Lung (tissue), 11 donors: ENCODE measurements at regions not wholly inside any gene's neighbourhood (a gene's known extent, or its start where the extent isn't known, plus 50 kb on each side); places are given as distances from the start of the nearest gene placed in this dataset.

ENCODE experiments used
- ATAC-seq: fragments of 200-7000 bp; cut with Tn5 transposase; one replicate; pipeline ENCODE4 v1.9.1; 2020; ENCODE audit warnings: moderate number of reproducible peaks; ENCODE audit not compliant: insufficient read depth, low FRiP score
- DNase-seq, 3 donors: peaks; one replicate each; pipeline ENCODE4 v3.0.0-alpha.2; 2013 to 2017
- H3K27ac ChIP-seq, 2 donors: one replicate each; pipeline ENCODE4 v1.5.1; 2013; ENCODE audit warnings: mild to moderate bottlenecking in 2 of 2, moderate library complexity in 2 of 2, control low read depth in 1 of 2, inconsistent platforms in 1 of 2, low read depth in 1 of 2, low read length in 1 of 2
- H3K27me3 ChIP-seq, 3 donors: one replicate each; pipeline ENCODE4 v1.5.1; 2013; ENCODE audit warnings: low read length in 2 of 3; ENCODE audit not compliant: control insufficient read depth in 3 of 3, insufficient read depth in 3 of 3
- H3K36me3 ChIP-seq, 4 donors: one replicate each; pipeline ENCODE4 v1.5.1; 2013; ENCODE audit warnings: low read length in 4 of 4, mild to moderate bottlenecking in 1 of 4, moderate library complexity in 1 of 4; ENCODE audit not compliant: control insufficient read depth in 4 of 4, insufficient read depth in 4 of 4
- H3K4me1 ChIP-seq, 5 donors: one replicate each; pipeline ENCODE4 v1.5.1; 2013; ENCODE audit warnings: low read length in 5 of 5, mild to moderate bottlenecking in 2 of 5, moderate library complexity in 1 of 5; ENCODE audit not compliant: control insufficient read depth in 5 of 5, insufficient read depth in 5 of 5
- H3K4me3 ChIP-seq: one replicate; pipeline ENCODE4 v1.5.1; 2013; ENCODE audit warnings: mild to moderate bottlenecking, control low read depth, moderate library complexity
- H3K9ac ChIP-seq, 2 donors: one replicate each; pipeline ENCODE4 v1.5.1; 2013; ENCODE audit warnings: low read length in 2 of 2, control low read depth in 1 of 2; ENCODE audit not compliant: insufficient read depth in 1 of 2
- H3K9me3 ChIP-seq, 4 donors: one replicate each; pipeline ENCODE4 v1.5.1; 2013; ENCODE audit warnings: low read length in 3 of 4, mild to moderate bottlenecking in 1 of 4, moderate library complexity in 1 of 4; ENCODE audit not compliant: control insufficient read depth in 4 of 4, insufficient read depth in 3 of 4
- WGBS, 2 donors: extraction: QIAGEN DNeasy Blood & Tissue Kit; methylation state at CpG; one replicate each; pipeline ENCODE4 v1.1.7; 2013; 5-methylcytosine and 5-hydroxymethylcytosine counted together
- TF ChIP-seq, protein P1 (sequence below): IDR thresholded peaks from 2 replicates; pipeline ENCODE4 v1.5.1; 2012; ENCODE audit warnings: mild to moderate bottlenecking; ENCODE audit errors: control extremely low read depth, extremely low read depth
- donor health status: control.
- donor health status: control.
- donor health status: Bipolar disorder and iron deficiency.
- donor health status: healthy.
- donor health status: DM: yes; HTN: yes; CAD: no.

DNA sequence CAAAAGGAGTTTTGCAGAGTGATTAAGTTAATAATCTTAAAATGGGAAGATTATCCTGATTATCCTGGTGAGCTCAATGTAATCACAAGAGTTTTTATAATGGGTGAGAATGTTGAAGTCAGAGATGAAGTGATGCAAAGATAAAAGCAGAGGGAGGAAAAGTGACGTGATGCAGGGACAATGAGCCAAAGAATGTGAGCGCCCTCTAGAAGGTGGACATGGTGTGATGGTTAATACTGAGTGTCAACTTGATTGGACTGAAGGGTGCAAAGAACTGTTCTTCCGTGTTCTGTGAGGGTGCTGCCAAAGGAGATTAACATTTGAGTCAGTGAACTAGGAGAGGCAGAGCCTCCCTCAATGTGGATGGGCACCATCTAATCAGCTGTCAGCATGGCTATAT, 569.6 kb upstream of the AGTR1 start:
- Histone ChIP-seq H3K4me3 (no peak overlapping the region), H3K27me3 (no peaks in the 10 kb centered on the region), H3K27ac (no peak overlapping the region), H3K4me1 (no peaks in the 10 kb centered on the region), H3K9me3 (peaks cover 0 to 2% (median 0%) of the 10 kb centered on the region in 4 donors), H3K9ac (no peak overlapping the region), H3K36me3 (no peaks in the 10 kb centered on the region)
- ATAC-seq = no peak
- no peak for DNase-seq
- 63 to 79% methylated on average over 3 of the region's 3 CpGs for WGBS, 2 donors
- TF ChIP-seq, protein P1, sequence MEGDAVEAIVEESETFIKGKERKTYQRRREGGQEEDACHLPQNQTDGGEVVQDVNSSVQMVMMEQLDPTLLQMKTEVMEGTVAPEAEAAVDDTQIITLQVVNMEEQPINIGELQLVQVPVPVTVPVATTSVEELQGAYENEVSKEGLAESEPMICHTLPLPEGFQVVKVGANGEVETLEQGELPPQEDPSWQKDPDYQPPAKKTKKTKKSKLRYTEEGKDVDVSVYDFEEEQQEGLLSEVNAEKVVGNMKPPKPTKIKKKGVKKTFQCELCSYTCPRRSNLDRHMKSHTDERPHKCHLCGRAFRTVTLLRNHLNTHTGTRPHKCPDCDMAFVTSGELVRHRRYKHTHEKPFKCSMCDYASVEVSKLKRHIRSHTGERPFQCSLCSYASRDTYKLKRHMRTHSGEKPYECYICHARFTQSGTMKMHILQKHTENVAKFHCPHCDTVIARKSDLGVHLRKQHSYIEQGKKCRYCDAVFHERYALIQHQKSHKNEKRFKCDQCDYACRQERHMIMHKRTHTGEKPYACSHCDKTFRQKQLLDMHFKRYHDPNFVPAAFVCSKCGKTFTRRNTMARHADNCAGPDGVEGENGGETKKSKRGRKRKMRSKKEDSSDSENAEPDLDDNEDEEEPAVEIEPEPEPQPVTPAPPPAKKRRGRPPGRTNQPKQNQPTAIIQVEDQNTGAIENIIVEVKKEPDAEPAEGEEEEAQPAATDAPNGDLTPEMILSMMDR = no peak

DNA sequence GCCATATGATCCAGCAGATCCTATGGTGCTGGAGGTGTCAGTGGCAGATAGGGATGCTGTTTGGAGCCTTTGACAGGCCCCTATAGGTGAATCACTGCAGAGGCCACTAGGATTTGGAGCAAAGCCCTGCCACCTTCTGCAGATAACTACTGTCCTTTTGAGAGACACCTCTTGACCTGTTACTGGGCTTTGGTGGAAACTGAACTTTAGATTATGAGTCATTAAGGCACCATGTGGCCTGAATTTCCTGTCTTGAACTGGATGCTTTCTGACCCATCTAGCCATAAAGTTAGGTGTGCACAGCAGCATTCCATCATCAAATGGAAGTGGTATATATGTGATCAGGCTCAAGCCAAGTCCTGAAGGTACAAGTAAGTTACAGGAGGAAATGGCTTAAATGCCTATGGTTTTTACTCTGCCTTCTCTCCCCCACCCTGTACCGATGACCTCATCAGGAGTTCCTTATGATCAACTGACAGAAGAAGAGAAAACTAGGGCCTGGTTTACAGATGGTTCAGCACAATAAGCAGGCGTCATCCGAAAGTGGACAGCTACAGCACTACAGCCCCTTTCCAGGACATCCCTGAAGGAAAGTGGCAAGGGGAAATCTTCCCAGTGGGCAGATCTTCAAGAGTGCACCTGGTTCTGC, 565.6 kb upstream of the AGTR1 start:
- Histone ChIP-seq H3K9me3 (peaks cover 0 to 3% (median 0%) of the 10 kb centered on the region in 4 donors), H3K27ac (no peak overlapping the region), H3K9ac (no peak overlapping the region), H3K4me1 (no peaks in the 10 kb centered on the region), H3K4me3 (no peak overlapping the region), H3K27me3 (no peaks in the 10 kb centered on the region), H3K36me3 (no peaks in the 10 kb centered on the region)
- 90 to 94% methylated on average over 3 of the region's 3 CpGs for WGBS, 2 donors
- DNase-seq (no peak), ATAC-seq (no peak)
- TF ChIP-seq, protein P1 = no peak

DNA sequence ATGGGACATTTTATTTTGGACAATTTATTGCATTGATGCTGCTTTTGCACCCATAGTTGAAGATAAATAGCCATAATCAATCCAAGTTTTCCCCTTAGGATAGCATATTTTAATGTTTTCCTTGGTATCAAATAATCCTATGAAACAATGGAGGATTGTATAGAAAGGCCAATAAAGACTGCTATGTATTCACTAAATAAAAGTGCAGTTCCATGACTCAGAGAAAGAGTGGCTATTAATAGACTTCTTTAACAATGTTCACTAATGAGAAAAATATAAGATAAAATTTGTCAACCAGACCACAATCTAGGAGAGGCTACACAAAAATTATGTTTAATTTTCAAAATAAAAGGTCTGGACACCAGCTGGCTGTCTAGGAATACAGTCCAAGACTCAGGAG, 560.9 kb upstream of the AGTR1 start:
- Histone ChIP-seq H3K4me1 (no peaks in the 10 kb centered on the region), H3K36me3 (no peaks in the 10 kb centered on the region), H3K9ac (no peak overlapping the region), H3K27me3 (no peaks in the 10 kb centered on the region), H3K9me3 (peaks cover 0 to 3% (median 0%) of the 10 kb centered on the region in 4 donors), H3K27ac (no peak overlapping the region), H3K4me3 (no peak overlapping the region)
- DNase-seq = no peak
- TF ChIP-seq, protein P1 = no peak
- no peak for ATAC-seq

DNA sequence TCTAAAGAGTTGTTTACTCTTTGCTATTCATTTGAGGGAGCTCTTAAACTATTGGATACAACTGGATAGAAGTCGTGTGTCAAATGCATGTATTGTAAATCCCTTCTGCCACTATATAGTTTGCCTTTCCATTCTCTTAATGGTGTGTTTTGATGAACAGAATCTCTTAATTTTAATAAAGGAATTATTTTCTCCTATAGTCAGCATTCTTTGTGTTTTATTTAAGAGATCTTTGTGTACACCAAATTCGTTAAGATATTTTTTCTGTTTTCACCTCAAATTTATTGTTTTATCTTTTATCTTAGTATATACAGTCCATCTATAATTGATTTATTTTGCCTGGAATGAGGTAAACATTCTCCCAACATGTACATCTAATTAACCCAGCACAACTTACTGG, 551.5 kb upstream of the AGTR1 start:
- 61 to 75% methylated on average over 2 of the region's 2 CpGs for WGBS, 2 donors
- no peak for DNase-seq
- Histone ChIP-seq H3K27ac (no peak overlapping the region), H3K36me3 (no peaks in the 10 kb centered on the region), H3K9ac (no peak overlapping the region), H3K9me3 (no peaks in the 10 kb centered on the region), H3K27me3 (peaks cover 0 to 4% (median 0%) of the 10 kb centered on the region in 3 donors), H3K4me3 (no peak overlapping the region), H3K4me1 (peaks cover 0 to 14% (median 0%) of the 10 kb centered on the region in 5 donors)
- TF ChIP-seq, protein P1 = no peak
- no peak for ATAC-seq
